Mesenchymal stem cell (in vitro differentiated cells and primary cell): ENCODE measurements at regions not wholly inside any gene's neighbourhood (a gene's known extent, or its start where the extent isn't known, plus 50 kb on each side); places are given as distances from the start of the nearest gene placed in this dataset.
"Not testable (repeated sequence)": the region's sequence is repeated elsewhere in the genome, so short reads cannot be mapped to it uniquely, and the experiment has no call there.

Source experiments
- DNase-seq: peaks from one replicate; pipeline ENCODE4 v3.0.0-alpha.2; 2013
- H2AFZ ChIP-seq: one replicate; pipeline ENCODE4 v1.6.1; 2013; ENCODE audit warnings: low read depth, mild to moderate bottlenecking, control low read depth, inconsistent platforms, low read length, moderate library complexity
- H2AK5ac ChIP-seq: 2 replicates; pipeline ENCODE4 v1.6.1; 2013; ENCODE audit warnings: low read length, moderate library complexity, mild to moderate bottlenecking, inconsistent platforms; ENCODE audit not compliant: severe bottlenecking
- H2BK120ac ChIP-seq: one replicate; pipeline ENCODE4 v1.6.1; 2013; ENCODE audit warnings: low read depth, mild to moderate bottlenecking, inconsistent platforms, low read length, moderate library complexity
- H2BK12ac ChIP-seq, 2 experiments: one replicate each; pipeline ENCODE4 v1.6.1; 2013; ENCODE audit warnings: inconsistent platforms in 2 of 2, low read length in 2 of 2, mild to moderate bottlenecking in 2 of 2, moderate library complexity in 2 of 2, control low read depth in 1 of 2
- H2BK15ac ChIP-seq: one replicate; pipeline ENCODE4 v1.6.1; 2013; ENCODE audit warnings: mild to moderate bottlenecking, low read depth, inconsistent platforms; ENCODE audit not compliant: poor library complexity, severe bottlenecking
- H2BK5ac ChIP-seq: 2 replicates; pipeline ENCODE4 v1.6.1; 2013; ENCODE audit warnings: low read depth, mild to moderate bottlenecking, low read length, control low read depth, inconsistent platforms; ENCODE audit not compliant: poor library complexity, severe bottlenecking
- H3K14ac ChIP-seq, 2 experiments: one replicate each; pipeline ENCODE4 v1.6.1; 2013; ENCODE audit warnings: inconsistent platforms in 2 of 2, low read length in 2 of 2, control low read depth in 1 of 2, mild to moderate bottlenecking in 1 of 2, moderate library complexity in 1 of 2
- H3K18ac ChIP-seq, 2 experiments: one replicate each; pipeline ENCODE4 v1.6.1; 2013; ENCODE audit warnings: inconsistent platforms in 2 of 2, low read length in 2 of 2, control low read depth in 1 of 2, low read depth in 1 of 2, mild to moderate bottlenecking in 1 of 2
- H3K23ac ChIP-seq, 2 experiments: one replicate each; pipeline ENCODE4 v1.6.1; 2013; ENCODE audit warnings: inconsistent platforms in 2 of 2, low read length in 2 of 2, mild to moderate bottlenecking in 2 of 2, moderate library complexity in 2 of 2, control low read depth in 1 of 2
- H3K27ac ChIP-seq: 2 replicates; pipeline ENCODE4 v1.5.1; 2013; ENCODE audit warnings: mild to moderate bottlenecking, moderate library complexity, low read length, control low read depth, inconsistent platforms; ENCODE audit not compliant: poor library complexity, severe bottlenecking
- H3K27me3 ChIP-seq, 2 experiments: 2 replicates each; pipeline versions ENCODE4 v1.6.1 to v1.7.0; 2013; ENCODE audit warnings: low read length in 2 of 2, mild to moderate bottlenecking in 2 of 2, moderate library complexity in 2 of 2, control low read depth in 1 of 2, inconsistent platforms in 1 of 2; ENCODE audit not compliant: control insufficient read depth in 1 of 2, insufficient read depth in 1 of 2
- H3K36me3 ChIP-seq, 2 experiments: 2 replicates each; pipeline versions ENCODE4 v1.6.1 to v1.7.0; 2013; ENCODE audit warnings: low read length in 2 of 2, control low read depth in 1 of 2, inconsistent platforms in 1 of 2, low read depth in 1 of 2, mild to moderate bottlenecking in 1 of 2; ENCODE audit not compliant: insufficient read depth in 2 of 2, control insufficient read depth in 1 of 2
- H3K4ac ChIP-seq, 2 experiments: one replicate each; pipeline ENCODE4 v1.6.1; 2013; ENCODE audit warnings: inconsistent platforms in 2 of 2, low read length in 2 of 2, mild to moderate bottlenecking in 2 of 2, moderate library complexity in 2 of 2, control low read depth in 1 of 2, low read depth in 1 of 2
- H3K4me1 ChIP-seq: 2 replicates; pipeline ENCODE4 v1.6.1; 2013; ENCODE audit warnings: low read depth, low read length, control low read depth; ENCODE audit not compliant: control insufficient read depth, insufficient read depth
- H3K4me2 ChIP-seq: 2 replicates; pipeline ENCODE4 v1.6.1; 2013; ENCODE audit warnings: low read length, mild to moderate bottlenecking, inconsistent platforms; ENCODE audit not compliant: poor library complexity, severe bottlenecking
- H3K4me3 ChIP-seq, 2 experiments: 2 replicates each; pipeline versions ENCODE4 v1.5.1 to v1.7.0; 2013; ENCODE audit warnings: low read length in 2 of 2, mild to moderate bottlenecking in 2 of 2, control low read depth in 1 of 2, low read depth in 1 of 2; ENCODE audit not compliant: insufficient read depth in 1 of 2
- H3K79me1 ChIP-seq: replicated peaks from 2 replicates; pipeline ENCODE4 v1.6.1; 2013; ENCODE audit warnings: mild to moderate bottlenecking, control low read depth, low read length, inconsistent platforms; ENCODE audit not compliant: poor library complexity, severe bottlenecking
- H3K9ac ChIP-seq: 2 replicates; pipeline ENCODE4 v1.7.0; 2013; ENCODE audit warnings: mild to moderate bottlenecking, low read length, moderate library complexity
- H3K9me3 ChIP-seq: 2 replicates; pipeline ENCODE4 v1.7.0; 2013; ENCODE audit warnings: mild to moderate bottlenecking, low read length; ENCODE audit not compliant: control insufficient read depth
- H4K8ac ChIP-seq: one replicate; pipeline ENCODE4 v1.6.1; 2013; ENCODE audit warnings: inconsistent platforms, mild to moderate bottlenecking, low read length, moderate library complexity
- H4K91ac ChIP-seq: one replicate; pipeline ENCODE4 v1.6.1; 2013; ENCODE audit warnings: mild to moderate bottlenecking, low read length, inconsistent platforms
- WGBS: methylation state at CpG from one replicate; pipeline ENCODE4 v1.1.7; 2013; ENCODE audit warnings: mixed read lengths; 5-methylcytosine and 5-hydroxymethylcytosine counted together

DNA sequence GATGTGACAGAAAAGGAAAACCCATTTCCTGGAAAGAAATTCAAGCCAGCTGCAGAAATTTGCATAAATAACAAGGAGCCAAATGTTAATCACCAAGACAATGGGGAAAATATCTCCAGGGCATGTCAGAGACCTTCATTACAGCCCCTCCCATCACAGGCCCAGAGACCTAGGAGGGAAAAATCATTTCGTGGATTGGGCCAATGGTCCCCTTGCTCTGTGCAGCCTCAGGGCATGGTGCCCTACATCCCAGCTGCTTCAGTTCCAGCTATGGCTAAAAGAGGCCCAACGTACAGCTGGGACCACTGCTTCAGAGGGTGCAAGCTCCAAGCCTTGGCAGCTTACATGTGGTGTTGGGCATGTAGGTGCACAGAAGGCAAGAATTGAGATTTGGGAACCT is 558.3 kb downstream of the FRK start:
- DNase-seq, H3K4ac ChIP-seq, H3K27ac ChIP-seq, H3K9ac ChIP-seq, H2BK12ac ChIP-seq, H3K4me3 ChIP-seq, H3K4me2 ChIP-seq, H2BK120ac ChIP-seq, H3K36me3 ChIP-seq, H3K23ac ChIP-seq, H3K18ac ChIP-seq, H2AFZ ChIP-seq, H2BK5ac ChIP-seq, H4K91ac ChIP-seq, H3K9me3 ChIP-seq, H4K8ac ChIP-seq, H3K4me1 ChIP-seq, H3K14ac ChIP-seq, H3K79me1 ChIP-seq, H3K27me3 ChIP-seq, H2BK15ac ChIP-seq, H2AK5ac ChIP-seq: not testable (repeated sequence)
- WGBS: 68% methylated on average over 2 of the region's 2 CpGs

DNA sequence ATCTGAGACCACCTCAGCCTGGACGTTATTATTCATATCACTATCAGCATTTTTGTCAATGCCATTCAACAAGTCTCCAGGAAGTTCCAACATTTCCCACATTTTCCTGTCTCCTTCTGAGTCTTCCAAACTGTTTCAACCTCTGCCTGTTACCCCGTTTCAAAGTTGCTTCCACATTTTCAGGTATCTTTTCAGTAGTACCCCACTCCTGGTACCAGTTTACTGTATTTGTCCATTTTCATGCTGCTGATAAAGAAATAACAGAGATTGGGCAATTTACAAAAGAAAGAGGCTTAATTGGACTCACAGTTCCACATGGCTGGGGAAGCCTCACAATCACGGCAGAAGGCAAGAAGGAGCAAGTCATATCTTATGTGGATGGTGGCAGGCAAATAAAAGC is 565.5 kb downstream of the FRK start:
- H3K27ac ChIP-seq: no peak overlapping the region
- H2BK12ac ChIP-seq: no peak overlapping the region
- WGBS: 75% methylated on average over 3 of the region's 3 CpGs
- H3K36me3 ChIP-seq: no peaks in the 10 kb centered on the region
- no peak overlapping the region for H2BK5ac ChIP-seq
- no peak overlapping the region for H3K14ac ChIP-seq
- H2BK120ac ChIP-seq: no peak overlapping the region
- H3K9ac ChIP-seq: no peak overlapping the region
- H3K79me1 ChIP-seq: no peaks in the 10 kb centered on the region
- no peak overlapping the region for H3K18ac ChIP-seq
- no peak for DNase-seq
- peaks cover 17% of the 10 kb centered on the region for H3K9me3 ChIP-seq
- H3K4me1 ChIP-seq: no peaks in the 10 kb centered on the region
- H3K4ac ChIP-seq: no peak overlapping the region
- no peak overlapping the region for H2AK5ac ChIP-seq
- H3K27me3 ChIP-seq: no peaks in the 10 kb centered on the region
- no peak overlapping the region for H3K23ac ChIP-seq
- H2AFZ ChIP-seq: no peak overlapping the region
- no peak overlapping the region for H4K91ac ChIP-seq
- no peak overlapping the region for H2BK15ac ChIP-seq
- no peak overlapping the region for H4K8ac ChIP-seq
- no peak overlapping the region for H3K4me2 ChIP-seq
- no peak overlapping the region for H3K4me3 ChIP-seq

DNA sequence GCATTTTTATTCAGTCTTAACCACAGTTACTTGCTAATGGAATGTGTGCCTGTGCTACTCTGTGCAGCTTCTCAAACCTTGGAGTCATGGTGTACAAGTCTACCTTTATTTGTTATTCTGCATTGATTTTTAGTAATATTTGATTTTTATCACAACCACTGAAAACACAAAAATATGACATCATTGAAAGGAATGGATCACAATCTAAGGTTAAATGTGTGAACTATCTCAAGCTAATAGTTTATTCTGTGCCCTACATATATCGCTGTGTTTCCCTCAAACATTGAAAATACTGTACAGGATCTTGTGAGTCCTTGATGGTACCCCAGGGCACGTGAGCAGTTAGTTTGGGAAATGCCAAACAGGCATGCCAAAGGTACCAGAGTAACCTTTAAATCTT is 573.4 kb downstream of the FRK start:
- no peak overlapping the region for H3K4me3 ChIP-seq
- no peak overlapping the region for H3K27ac ChIP-seq
- WGBS: 80% methylated on average over 2 of the region's 2 CpGs
- no peak overlapping the region for H3K14ac ChIP-seq
- H3K27me3 ChIP-seq: no peaks in the 10 kb centered on the region
- no peak overlapping the region for H2BK15ac ChIP-seq
- no peak overlapping the region for H3K4me2 ChIP-seq
- H4K8ac ChIP-seq: no peak overlapping the region
- no peaks in the 10 kb centered on the region for H3K79me1 ChIP-seq
- H3K18ac ChIP-seq: no peak overlapping the region
- no peak overlapping the region for H4K91ac ChIP-seq
- no peaks in the 10 kb centered on the region for H3K9me3 ChIP-seq
- no peak overlapping the region for H3K9ac ChIP-seq
- H3K23ac ChIP-seq: no peak overlapping the region
- no peaks in the 10 kb centered on the region for H3K4me1 ChIP-seq
- no peak overlapping the region for H2BK12ac ChIP-seq
- no peak overlapping the region for H3K4ac ChIP-seq
- H2BK120ac ChIP-seq: no peak overlapping the region
- no peaks in the 10 kb centered on the region for H3K36me3 ChIP-seq
- no peak overlapping the region for H2BK5ac ChIP-seq
- H2AFZ ChIP-seq: no peak overlapping the region
- no peak overlapping the region for H2AK5ac ChIP-seq
- DNase-seq: no peak

DNA sequence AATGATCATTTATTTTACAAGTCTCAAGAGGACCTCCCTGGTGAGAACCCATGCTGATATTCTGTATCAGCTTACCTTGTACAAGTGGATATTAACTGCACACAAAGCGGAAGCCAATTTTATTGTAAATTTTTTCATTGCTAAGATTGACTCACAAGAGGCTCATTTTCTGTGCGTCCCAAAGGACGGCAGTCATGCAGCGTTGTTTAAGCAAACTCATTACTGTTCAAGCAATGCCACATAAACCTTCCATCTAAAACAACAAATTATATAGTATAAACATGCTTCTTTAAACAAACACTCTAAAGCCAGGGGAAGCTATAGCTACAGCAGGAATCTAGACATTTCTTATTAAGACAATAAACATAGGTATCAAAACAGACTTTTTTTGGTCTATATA is 575.3 kb downstream of the FRK start:
- H3K4ac ChIP-seq: no peak overlapping the region
- H2BK15ac ChIP-seq: no peak overlapping the region
- H3K14ac ChIP-seq: no peak overlapping the region
- no peaks in the 10 kb centered on the region for H3K9me3 ChIP-seq
- no peaks in the 10 kb centered on the region for H3K36me3 ChIP-seq
- no peak overlapping the region for H3K23ac ChIP-seq
- no peak overlapping the region for H3K4me3 ChIP-seq
- peak; percentile 10 for DNase-seq
- H4K8ac ChIP-seq: no peak overlapping the region
- H2BK5ac ChIP-seq: no peak overlapping the region
- H3K27me3 ChIP-seq: no peaks in the 10 kb centered on the region
- no peak overlapping the region for H2AFZ ChIP-seq
- no peak overlapping the region for H2AK5ac ChIP-seq
- no peak overlapping the region for H2BK120ac ChIP-seq
- H3K18ac ChIP-seq: no peak overlapping the region
- H3K4me1 ChIP-seq: no peaks in the 10 kb centered on the region
- 55% methylated on average over 4 of the region's 4 CpGs for WGBS
- no peak overlapping the region for H2BK12ac ChIP-seq
- no peak overlapping the region for H4K91ac ChIP-seq
- no peak overlapping the region for H3K27ac ChIP-seq
- no peak overlapping the region for H3K4me2 ChIP-seq
- no peak overlapping the region for H3K9ac ChIP-seq
- H3K79me1 ChIP-seq: no peaks in the 10 kb centered on the region
